ENCODE measurements at regions not wholly inside any gene's neighbourhood (a gene's known extent, or its start where the extent isn't known, plus 50 kb on each side); places are given as distances from the start of the nearest gene placed in this dataset.
A peak's percentile ranks its signal among the peaks of the same experiment; 100 is the strongest.
"Not testable (repeated sequence)": the region's sequence is repeated elsewhere in the genome, so short reads cannot be mapped to it uniquely, and the experiment has no call there.

GRCh38 chr14:39615352-39615751, 183.1 kb upstream of the FBXO33 start:
- DNase-seq, result no peak

- no peak for DNase-seq
These were observed 182.2 kb upstream of the FBXO33 start for GRCh38 chr14:39614297-39614923.

GRCh38 chr14:39609119-39609518, 176.9 kb upstream of the FBXO33 start:
- no peak for DNase-seq

DNA sequence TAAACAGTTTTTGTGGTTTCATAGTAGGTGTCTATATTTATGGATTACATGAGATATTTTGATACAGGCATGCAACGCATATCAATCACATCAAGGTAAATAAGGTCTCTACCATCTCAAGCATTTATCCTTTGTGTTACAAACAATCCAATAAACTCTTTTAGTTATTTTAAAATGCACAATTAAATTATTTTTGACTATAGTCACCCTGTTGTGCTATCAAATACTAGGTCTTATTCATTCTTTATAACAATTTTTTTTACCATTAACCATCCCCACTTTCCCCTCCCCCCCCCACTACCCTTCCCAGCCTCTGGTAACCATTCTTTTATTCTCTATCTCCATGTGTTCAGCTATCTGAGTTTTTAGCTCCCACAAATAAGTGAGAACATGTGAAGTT, 175.7 kb upstream of the FBXO33 start:
- no peak for DNase-seq

GRCh38 chr14:39603942-39604341, 171.7 kb upstream of the FBXO33 start:
- no peak for DNase-seq

GRCh38 chr14:39593377-39593776, 161.1 kb upstream of the FBXO33 start:
- DNase-seq, result no peak

DNA sequence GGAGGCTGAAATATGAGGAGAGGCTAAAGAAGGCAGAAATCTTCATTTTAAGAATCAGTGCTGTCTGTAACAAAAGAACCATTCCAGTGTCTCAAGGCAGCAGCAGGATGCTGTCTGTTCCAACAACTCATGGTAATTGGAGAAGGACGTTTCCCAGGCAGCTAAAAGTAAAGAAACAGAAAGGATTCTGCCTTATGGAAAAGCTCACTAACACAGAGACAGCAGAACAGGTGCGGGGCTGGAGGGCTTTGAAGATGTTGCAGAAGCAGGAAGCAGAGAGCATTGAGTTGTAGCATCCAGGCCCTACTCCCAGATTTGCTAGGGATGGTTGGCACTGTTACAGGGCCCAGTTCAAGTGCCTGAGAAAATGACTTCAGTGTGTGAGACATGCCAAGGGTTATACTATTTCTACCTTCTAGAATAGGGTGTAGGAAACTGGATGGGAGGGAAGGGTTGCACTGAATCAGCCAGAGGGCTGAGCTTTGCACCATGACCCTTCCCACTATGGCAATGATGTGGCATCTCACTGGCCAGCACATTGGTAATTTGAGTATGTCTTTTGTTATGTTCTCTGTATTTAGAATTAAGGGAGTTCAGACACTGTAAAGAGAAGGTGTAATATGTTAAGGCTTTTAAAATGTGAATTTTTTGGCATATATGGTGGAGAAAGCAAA, 160.0 kb upstream of the FBXO33 start:
- no peak for DNase-seq

DNA sequence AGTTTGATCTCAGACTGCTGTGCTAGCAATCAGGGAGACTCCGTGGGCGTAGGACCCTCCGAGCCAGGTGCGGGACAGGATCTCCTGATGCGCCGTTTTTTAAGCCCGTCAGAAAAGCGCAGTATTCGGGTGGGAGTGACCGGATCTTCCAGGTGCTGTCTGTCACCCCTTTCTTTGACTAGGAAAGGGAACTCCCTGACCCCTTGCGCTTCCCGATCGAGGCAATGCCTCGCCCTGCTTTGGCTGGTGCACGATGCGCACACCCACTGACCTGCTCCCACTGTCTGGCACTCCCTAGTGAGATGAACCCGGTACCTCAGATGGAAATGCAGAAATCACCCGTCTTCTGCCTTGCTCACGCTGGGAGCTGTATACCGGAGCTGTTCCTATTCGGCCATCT, 157.6 kb upstream of the FBXO33 start:
- DNase-seq, result not testable (repeated sequence)

GRCh38 chr14:39582028-39582654, 149.9 kb upstream of the FBXO33 start:
- peak; percentile 30 for DNase-seq

GRCh38 chr14:39581474-39581873, 149.2 kb upstream of the FBXO33 start:
- DNase-seq, result peak; percentile 24

GRCh38 chr14:39580696-39581095, 148.5 kb upstream of the FBXO33 start:
- DNase-seq, result no peak

DNA sequence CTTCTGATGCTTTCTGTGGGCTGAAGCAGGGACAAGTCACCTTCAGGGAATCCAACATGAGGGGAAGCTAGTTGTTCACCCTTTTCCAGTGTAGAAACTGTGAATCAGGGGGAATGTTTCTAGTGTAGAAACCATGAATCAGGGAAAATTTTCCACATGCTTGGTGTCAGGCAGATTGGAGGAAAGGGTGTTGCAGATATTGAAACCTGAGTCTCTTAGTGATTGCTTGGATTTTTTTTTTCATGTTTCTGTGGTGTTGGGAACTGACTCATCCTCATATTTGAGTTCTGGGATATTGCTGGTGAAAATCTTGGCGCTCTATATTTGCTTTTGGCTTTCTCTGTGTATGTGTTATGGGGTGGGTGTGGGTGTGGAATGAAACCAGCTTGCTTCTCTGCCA, 144.5 kb upstream of the FBXO33 start:
- DNase-seq, result no peak

GRCh38 chr14:39576258-39576657, 144.0 kb upstream of the FBXO33 start:
- DNase-seq, result no peak

DNA sequence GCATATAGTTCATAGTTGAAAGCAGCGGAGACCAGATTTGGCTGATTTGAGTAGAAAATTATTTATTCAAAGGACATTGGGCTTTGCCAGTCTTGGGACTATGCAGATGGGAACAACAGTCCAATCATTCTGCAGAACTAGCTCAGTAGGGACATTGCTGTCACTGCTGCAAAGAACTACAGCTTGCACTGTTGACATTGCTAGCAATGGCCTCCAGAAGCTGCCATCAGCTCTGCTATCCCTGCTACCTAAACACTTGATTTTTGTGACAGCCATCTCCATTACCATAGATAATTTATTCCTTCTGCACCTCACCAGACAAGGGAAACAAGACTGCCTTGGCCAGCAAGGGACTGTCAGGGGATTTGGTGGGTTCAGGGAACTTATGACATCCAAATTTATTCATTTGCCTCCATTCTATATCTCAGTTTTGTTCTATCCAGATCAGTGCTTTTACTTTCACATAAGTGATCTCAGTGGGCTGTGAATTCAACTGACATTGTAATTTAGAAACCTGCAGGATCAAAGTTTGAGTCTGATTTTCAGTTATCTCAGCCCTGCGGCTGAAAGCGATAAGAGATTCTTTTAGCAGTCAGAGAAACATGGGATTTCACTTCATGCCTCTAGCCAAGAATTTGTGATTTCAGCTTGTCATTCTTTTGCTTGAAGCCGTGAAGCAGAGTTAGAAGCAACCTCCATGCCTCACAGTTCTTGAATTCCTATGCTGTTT, 136.7 kb upstream of the FBXO33 start:
- no peak for DNase-seq

DNA sequence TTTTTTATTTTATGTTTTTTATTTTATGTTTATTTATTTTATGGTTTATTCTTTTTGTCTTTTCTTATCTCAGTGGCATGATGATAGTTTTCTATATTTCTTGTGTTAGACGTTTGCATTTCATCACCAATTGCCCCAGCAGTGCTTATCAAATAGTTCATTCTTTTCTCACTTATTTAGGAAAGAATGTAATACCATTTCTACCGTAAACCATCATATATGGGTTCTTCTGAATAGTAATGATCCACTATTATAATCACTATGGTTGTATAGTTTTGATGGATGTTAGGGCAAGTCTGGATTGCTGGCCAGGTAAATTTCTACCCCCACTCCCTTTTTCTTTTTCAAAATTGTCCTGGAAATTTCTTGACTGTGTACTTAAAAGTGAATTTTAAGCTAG, 134.6 kb upstream of the FBXO33 start:
- no peak for DNase-seq

GRCh38 chr14:39563361-39563760, 131.1 kb upstream of the FBXO33 start:
- DNase-seq, result no peak

DNA sequence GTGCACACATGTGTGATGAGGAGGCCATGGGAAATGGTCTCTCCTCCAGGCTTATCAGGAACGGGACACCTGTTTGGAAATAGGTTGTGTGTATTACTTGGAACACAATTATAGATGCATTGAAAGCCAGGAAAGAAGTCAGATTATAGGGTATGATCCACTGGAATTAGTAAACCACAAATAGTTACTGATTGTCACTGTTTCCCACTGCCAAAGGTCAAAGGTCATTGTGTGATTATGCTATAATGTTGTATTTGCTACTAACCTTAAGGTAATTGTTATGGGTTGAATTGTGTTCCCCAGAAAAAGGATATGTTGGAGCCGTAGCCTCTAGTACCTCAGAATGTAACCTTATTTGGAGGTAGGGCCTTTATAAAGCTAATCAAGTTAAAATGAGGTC, 129.9 kb upstream of the FBXO33 start:
- no peak for DNase-seq

- DNase-seq, result no peak
These were observed 126.3 kb upstream of the FBXO33 start for GRCh38 chr14:39558525-39558924.

- no peak for DNase-seq
These were observed 123.5 kb upstream of the FBXO33 start for GRCh38 chr14:39555749-39556148.

- DNase-seq, result no peak
These were observed 122.3 kb upstream of the FBXO33 start for GRCh38 chr14:39554576-39554975.

- DNase-seq, result no peak
These were observed 116.1 kb upstream of the FBXO33 start for GRCh38 chr14:39548358-39548757.

GRCh38 chr14:39547845-39548244, 115.6 kb upstream of the FBXO33 start:
- no peak for DNase-seq

DNA sequence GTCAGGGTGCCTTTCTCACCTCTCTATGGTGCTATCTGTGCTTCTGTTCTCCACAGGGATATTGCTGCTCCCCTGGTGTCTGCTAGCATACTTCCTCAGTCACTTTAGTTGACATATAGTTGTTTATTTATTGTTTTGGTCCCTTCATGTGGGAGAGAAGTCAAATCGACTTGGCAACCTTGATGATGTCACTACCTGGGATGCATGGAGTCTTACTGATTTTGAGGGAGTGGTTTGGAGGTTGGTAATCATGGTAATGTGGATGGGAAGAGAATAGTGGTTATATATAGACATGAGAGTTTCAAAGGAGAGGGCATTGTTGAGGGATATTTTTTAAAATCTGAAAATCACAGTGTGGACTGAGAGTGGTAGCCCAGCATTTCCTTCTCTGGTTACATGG, 73.6 kb upstream of the FBXO33 start:
- no peak for DNase-seq

DNA sequence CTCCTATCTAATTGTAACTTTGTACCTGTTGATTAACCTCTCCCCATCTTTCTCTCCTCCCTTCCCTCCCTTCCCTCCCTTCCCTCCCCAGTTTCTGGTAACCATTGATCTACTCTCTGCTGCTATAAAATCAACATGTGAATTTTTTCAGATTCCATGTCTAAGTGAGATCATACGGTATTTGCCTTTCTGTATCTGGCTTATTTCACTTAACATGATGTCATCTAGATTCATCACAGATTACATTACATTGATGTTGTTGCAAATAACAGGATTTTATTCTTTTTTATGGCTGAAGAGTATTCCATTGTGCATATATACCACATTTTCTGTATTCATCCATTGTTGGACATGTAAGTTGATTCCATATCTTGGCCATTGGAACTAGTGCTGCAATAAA, 68.0 kb upstream of the FBXO33 start:
- DNase-seq, result no peak

Data from kidney glomerular epithelial cell (primary cell).